Loucy (cell line): ENCODE measurements at regions not wholly inside any gene's neighbourhood (a gene's known extent, or its start where the extent isn't known, plus 50 kb on each side); places are given as distances from the start of the nearest gene placed in this dataset.

Experiments used
- H2AFZ ChIP-seq: fragments of 200-600 bp; sonication (generic); 2 replicates; pipeline ENCODE4 v1.6.0; 2016; ENCODE audit warnings: antibody characterized with exemption, mild to moderate bottlenecking, low read length, moderate library complexity
- H3F3A ChIP-seq: fragments of 200-600 bp; 2 replicates; pipeline ENCODE4 v1.6.0; 2016; ENCODE audit warnings: antibody characterized with exemption, low read depth, mild to moderate bottlenecking
- H3K27me3 ChIP-seq: fragments of 200-600 bp; sonication (generic); 2 replicates; pipeline ENCODE4 v1.6.1; 2014; ENCODE audit warnings: low read length, mild to moderate bottlenecking; ENCODE audit not compliant: insufficient read depth, poor library complexity, severe bottlenecking
- H3K36me3 ChIP-seq: fragments of 200-600 bp; sonication (generic); 2 replicates; pipeline ENCODE4 v1.6.1; 2016; ENCODE audit warnings: low read length; ENCODE audit not compliant: insufficient read depth
- H3K4me1 ChIP-seq: fragments of 200-600 bp; sonication (generic); 2 replicates; pipeline ENCODE4 v1.5.1; 2014; ENCODE audit warnings: low read length, mild to moderate bottlenecking; ENCODE audit not compliant: insufficient read depth, poor library complexity, severe bottlenecking
- H3K4me2 ChIP-seq: fragments of 200-600 bp; sonication (generic); 2 replicates; pipeline ENCODE4 v1.6.0; 2014; ENCODE audit warnings: antibody characterized with exemption, low read length, low read depth, mild to moderate bottlenecking; ENCODE audit not compliant: poor library complexity, severe bottlenecking
- H3K4me3 ChIP-seq: fragments of 200-600 bp; sonication (generic); 2 replicates; pipeline ENCODE4 v1.5.1; 2014; ENCODE audit warnings: low read length, mild to moderate bottlenecking, mixed read lengths; ENCODE audit not compliant: poor library complexity, severe bottlenecking
- H3K79me2 ChIP-seq: fragments of 200-600 bp; sonication (generic); 2 replicates; pipeline ENCODE4 v1.6.1; 2014; ENCODE audit warnings: low read length; ENCODE audit not compliant: insufficient read depth
- H3K9ac ChIP-seq: fragments of 200-600 bp; sonication (generic); 2 replicates; pipeline ENCODE4 v1.6.0; 2014; ENCODE audit warnings: mild to moderate bottlenecking, low read depth, low read length, moderate library complexity; ENCODE audit not compliant: poor library complexity, severe bottlenecking
- H3K9me2 ChIP-seq: fragments of 200-600 bp; sonication (generic); replicated peaks from 2 replicates; pipeline ENCODE4 v1.6.1; 2016; ENCODE audit warnings: low read depth, low read length, mixed read lengths
- H3K9me3 ChIP-seq: fragments of 200-600 bp; sonication (generic); 2 replicates; pipeline ENCODE4 v1.6.1; 2014; ENCODE audit warnings: mild to moderate bottlenecking, antibody characterized with exemption, low read length, low read depth; ENCODE audit not compliant: insufficient read depth
- H4K20me1 ChIP-seq: fragments of 200-600 bp; sonication (generic); 2 replicates; pipeline ENCODE4 v1.6.0; 2014; ENCODE audit warnings: antibody characterized with exemption, low read length, mild to moderate bottlenecking; ENCODE audit not compliant: insufficient read depth, poor library complexity, severe bottlenecking
- EZH2phosphoT487 ChIP-seq: fragments of 200-600 bp; IDR thresholded peaks from 2 replicates; pipeline ENCODE4 v1.6.1; 2018; ENCODE audit warnings: antibody characterized with exemption, mild to moderate bottlenecking, moderate library complexity, borderline replicate concordance
- TF ChIP-seq, protein P1 (sequence below): fragments of 200-600 bp; sonication (generic); conservative IDR thresholded peaks from 2 replicates; pipeline ENCODE4 v1.5.1; 2014; ENCODE audit warnings: mild to moderate bottlenecking, antibody characterized with exemption, low read length

DNA sequence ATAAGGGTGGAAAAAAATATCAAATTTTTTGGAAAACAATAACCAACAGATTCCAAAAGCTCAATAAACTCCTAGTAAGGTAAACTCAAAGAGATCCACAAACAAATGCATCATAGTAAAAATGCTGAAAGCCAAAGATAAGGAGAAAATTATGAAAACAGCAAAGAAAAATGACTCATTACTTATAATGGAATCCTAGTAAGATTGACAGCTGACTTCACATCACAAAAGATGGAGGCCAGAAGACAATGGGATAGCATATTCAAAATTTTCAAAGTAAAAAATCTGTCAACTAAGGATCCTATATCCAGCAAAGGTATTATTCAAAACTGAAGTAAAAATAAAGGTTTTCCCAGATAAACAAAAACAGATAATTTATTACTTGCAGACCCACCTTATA lies 183.4 kb upstream of the VIPR2 start:
- Histone ChIP-seq H3K27me3 (no peaks in the 10 kb centered on the region), H3K4me1 (no peaks in the 10 kb centered on the region), H3F3A (no peaks in the 10 kb centered on the region), H3K9ac (no peak overlapping the region), H3K36me3 (no peaks in the 10 kb centered on the region), H3K79me2 (no peaks in the 10 kb centered on the region), H3K9me2 (no peaks in the 10 kb centered on the region), H2AFZ (no peak overlapping the region), H3K9me3 (peaks cover 31% of the 10 kb centered on the region; the same call in 1 of the 2 replicates), H3K4me3 (no peak overlapping the region), H4K20me1 (no peaks in the 10 kb centered on the region), H3K4me2 (no peak overlapping the region)
- TF ChIP-seq EZH2phosphoT487: no peak
- TF ChIP-seq, protein P1, sequence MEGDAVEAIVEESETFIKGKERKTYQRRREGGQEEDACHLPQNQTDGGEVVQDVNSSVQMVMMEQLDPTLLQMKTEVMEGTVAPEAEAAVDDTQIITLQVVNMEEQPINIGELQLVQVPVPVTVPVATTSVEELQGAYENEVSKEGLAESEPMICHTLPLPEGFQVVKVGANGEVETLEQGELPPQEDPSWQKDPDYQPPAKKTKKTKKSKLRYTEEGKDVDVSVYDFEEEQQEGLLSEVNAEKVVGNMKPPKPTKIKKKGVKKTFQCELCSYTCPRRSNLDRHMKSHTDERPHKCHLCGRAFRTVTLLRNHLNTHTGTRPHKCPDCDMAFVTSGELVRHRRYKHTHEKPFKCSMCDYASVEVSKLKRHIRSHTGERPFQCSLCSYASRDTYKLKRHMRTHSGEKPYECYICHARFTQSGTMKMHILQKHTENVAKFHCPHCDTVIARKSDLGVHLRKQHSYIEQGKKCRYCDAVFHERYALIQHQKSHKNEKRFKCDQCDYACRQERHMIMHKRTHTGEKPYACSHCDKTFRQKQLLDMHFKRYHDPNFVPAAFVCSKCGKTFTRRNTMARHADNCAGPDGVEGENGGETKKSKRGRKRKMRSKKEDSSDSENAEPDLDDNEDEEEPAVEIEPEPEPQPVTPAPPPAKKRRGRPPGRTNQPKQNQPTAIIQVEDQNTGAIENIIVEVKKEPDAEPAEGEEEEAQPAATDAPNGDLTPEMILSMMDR: no peak

GRCh38 chr7:159323359-159323758 lies 178.7 kb upstream of the VIPR2 start:
- Histone ChIP-seq H2AFZ (no peak overlapping the region), H3K79me2 (no peaks in the 10 kb centered on the region), H3K4me3 (no peak overlapping the region), H3K9me3 (peaks cover 60% of the 10 kb centered on the region), H3K4me2 (no peak overlapping the region), H3K9ac (no peak overlapping the region), H3K27me3 (no peaks in the 10 kb centered on the region), H3F3A (no peaks in the 10 kb centered on the region), H3K9me2 (no peaks in the 10 kb centered on the region), H3K36me3 (no peaks in the 10 kb centered on the region), H3K4me1 (no peaks in the 10 kb centered on the region), H4K20me1 (no peaks in the 10 kb centered on the region)
- no peak for TF ChIP-seq EZH2phosphoT487
- TF ChIP-seq, protein P1: no peak

GRCh38 chr7:159321278-159321677 lies 176.6 kb upstream of the VIPR2 start:
- Histone ChIP-seq H3K9ac (no peak overlapping the region), H3K4me3 (no peak overlapping the region), H3K36me3 (no peaks in the 10 kb centered on the region), H3K9me2 (no peaks in the 10 kb centered on the region), H2AFZ (no peak overlapping the region), H4K20me1 (no peaks in the 10 kb centered on the region), H3K4me1 (no peaks in the 10 kb centered on the region), H3K4me2 (no peak overlapping the region), H3K9me3 (peaks cover 59% of the 10 kb centered on the region), H3K79me2 (no peaks in the 10 kb centered on the region), H3K27me3 (no peaks in the 10 kb centered on the region), H3F3A (no peaks in the 10 kb centered on the region)
- TF ChIP-seq, protein P1: no peak
- no peak for TF ChIP-seq EZH2phosphoT487
